NCI-H226 (cell line): ENCODE measurements at regions not wholly inside any gene's neighbourhood (a gene's known extent, or its start where the extent isn't known, plus 50 kb on each side); places are given as distances from the start of the nearest gene placed in this dataset.

ENCODE experiments used
- DNase-seq: peaks from one replicate; pipeline ENCODE4 v3.0.0-alpha.2; 2015

DNA sequence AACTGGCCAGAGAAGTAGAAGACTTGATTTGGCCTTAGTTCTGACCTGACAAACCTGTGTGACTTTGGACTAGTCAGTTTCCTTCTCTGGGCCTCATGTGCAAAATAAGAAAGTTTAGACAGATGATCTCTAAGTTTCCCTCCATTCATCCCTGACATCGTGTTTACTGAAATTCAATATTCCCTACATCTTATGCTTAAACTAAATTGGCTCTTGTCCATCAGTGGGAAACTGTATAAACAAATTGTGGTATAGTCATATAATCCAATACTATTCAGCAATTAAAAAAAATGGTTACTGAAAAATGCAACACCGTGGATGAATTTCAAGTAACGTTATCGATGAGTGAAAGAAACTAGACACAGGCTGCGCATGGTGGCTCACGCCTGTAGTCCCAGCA lies 64.4 kb upstream of the HRH1 start:
- DNase-seq, result no peak

DNA sequence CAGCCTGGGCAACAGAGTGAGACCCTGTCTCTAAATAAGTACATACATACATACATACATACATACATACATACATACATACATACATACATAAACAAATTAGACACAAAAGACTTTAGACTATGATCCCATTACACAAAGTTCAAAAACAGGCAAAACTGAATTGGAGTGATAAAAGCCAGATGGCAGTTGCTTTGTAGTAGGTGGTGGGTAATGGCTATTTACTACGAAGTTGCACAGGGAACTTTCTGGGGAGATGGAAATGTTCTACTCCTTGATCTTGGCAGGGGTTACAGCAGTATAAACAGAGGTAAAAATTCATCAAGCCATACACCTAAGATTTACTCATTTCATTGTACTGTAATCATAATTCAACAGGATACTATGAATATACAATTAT lies 63.7 kb upstream of the HRH1 start:
- no peak for DNase-seq

DNA sequence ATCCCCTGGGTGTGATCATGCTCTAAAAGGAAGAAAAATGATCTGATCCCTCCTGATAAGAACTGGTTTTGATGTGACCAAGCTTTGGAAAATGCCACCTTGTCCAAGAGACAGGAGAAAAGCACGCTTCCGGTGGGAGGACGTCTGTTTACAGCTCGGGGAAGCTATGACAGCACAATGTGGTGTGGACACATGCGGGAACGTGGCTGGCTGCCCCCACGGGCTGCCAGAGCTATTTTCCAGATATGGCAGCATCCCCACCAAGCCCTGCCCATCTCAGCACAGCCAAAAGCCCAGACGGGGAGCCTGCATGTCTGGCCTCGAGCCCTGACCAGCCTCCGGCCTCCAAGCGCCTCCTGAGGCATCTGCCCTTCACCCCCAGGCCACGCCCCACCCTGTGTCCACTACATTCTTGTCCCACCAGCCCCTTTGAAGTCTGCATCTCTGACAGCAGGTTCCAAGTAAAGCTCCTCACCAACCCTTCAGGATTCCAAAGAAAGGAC lies 63.2 kb upstream of the HRH1 start:
- DNase-seq, result no peak

DNA sequence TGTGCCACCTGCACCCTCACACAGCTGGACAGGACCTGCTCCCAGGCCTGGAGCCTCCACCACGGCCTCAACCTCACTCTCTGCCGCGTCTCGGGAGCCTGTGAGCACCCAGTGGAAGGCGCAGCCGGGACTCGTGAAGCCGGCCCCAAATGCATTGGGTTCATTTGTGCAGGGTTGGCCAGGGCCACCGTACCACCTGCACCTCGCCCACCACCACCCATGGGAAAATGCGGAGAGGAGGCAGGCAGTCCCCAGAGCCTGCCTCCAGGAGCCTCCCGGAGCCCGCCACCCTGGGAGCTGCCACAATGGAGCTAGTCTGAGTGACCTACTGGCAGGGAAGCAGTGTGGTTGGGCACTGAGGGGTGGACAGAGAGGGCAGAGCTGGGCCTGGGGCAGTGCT lies 62.5 kb upstream of the HRH1 start:
- DNase-seq, result no peak

DNA sequence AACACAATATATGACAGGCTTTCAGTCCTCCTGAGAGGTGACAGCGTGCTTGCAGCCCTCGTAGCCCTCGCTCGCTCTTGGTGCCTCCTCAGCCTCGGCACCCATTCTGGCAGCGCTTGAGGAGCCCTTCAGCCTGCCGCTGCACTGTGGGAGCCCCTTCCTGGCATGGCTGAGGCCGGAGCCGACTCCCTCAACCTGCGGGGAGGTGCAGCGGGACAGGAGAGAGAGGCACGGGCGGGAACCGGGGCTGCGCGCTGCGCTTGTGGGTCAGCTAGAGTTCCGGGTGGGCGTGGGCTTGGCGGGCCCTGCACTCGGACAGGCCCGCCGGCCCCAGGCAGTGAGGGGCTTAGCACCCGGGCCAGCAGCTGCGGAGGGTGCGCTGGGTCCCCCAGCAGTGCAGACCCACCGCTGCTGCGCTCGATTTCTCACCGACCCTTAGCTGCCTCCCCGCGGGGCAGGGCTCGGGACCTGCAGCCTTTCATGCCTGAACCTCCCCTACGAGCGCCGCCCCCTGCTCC lies 60.4 kb upstream of the HRH1 start:
- DNase-seq, result no peak

DNA sequence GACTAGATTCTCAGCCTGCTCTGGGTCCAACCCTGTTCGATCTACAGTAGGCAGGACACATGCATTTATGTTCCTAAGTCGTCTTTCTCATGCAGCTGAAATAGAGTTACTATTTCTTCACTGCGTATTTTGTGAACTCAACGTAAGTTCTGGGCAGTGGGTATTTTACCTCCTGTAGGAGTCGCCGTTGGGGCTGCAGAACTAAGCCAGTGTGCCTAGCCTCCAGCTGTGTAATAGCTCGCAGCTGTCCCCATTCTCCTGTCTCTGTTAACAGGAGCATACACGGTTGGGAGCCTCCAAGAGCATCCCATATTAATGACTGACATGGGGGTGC lies 58.4 kb upstream of the HRH1 start:
- no peak for DNase-seq

DNA sequence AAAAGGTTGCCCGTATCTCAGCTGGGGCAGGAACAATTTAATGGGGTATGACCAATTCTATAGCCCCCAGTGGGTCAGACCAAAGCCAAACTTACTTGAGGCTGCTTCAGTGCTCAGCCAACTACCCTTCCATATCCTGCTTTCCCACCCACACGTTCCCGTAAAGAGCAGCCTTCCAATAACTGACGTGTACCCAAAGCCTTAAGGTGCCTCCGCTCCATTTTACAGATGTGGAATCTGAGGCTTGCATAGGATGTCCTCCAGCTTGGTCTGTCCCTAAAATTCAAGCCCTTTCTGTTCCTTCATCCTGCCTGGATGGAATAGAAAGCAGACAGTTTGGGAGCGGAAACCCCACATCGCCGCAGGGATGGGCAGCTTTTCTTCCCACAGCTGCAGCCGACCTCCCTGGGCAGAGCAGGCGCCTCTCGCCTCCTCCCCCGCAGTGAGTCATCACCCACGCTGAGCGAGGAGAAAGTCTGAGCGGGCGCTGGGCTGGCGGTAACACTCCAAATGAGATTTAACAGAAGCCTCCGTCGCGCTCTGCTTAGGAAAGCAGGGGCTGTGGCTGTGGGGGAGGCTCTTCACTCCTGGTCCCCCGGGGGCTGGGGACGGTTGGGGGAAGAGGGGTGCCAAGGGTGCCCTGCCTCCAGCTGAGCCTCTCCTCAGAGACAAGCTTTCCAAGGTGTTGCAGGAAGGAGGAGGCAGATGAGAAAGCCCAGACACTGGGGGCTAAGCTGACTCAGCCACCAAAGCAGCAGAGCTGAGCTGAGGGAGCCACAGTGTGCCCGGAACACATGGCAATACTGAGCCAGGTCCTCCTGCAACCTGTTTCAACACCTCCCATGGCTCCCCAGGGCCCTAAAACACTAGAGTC lies 57.8 kb upstream of the HRH1 start:
- DNase-seq, result peak; percentile 98

DNA sequence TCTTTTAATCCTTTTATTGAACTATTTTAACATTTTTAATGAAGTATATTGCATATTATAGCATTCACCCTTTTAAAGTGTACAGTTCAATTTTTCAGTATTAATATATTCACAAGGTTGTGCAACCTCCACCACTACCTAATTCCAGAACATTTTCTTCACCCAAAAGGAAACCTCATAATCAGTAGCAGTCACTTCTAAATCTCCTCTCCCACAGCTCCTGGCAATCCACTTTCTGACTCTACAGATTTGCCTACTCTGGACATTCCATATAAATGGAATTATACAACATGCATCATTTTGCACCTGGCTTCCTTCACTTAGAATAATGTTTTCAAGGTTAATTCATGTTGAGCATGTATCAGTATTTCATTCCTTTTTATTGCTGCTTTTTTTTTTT lies 55.0 kb upstream of the HRH1 start:
- DNase-seq, result peak; percentile 39
